Thymus (tissue), 11 donors: ENCODE measurements at regions not wholly inside any gene's neighbourhood (a gene's known extent, or its start where the extent isn't known, plus 50 kb on each side); places are given as distances from the start of the nearest gene placed in this dataset.

ENCODE experiments used
- DNase-seq, 9 donors: peaks; one replicate each; pipeline ENCODE4 v3.0.0-alpha.2; 2013; ENCODE audit warnings: low spot score in 9 of 9, low read depth in 6 of 9, missing footprints in 1 of 9
- H3K27ac ChIP-seq, 2 donors: one replicate each; pipeline ENCODE4 v1.5.1; 2013; ENCODE audit warnings: control low read depth in 1 of 2, low read depth in 1 of 2, low read length in 1 of 2, mild to moderate bottlenecking in 1 of 2, moderate library complexity in 1 of 2
- H3K27me3 ChIP-seq, 2 donors: one replicate each; pipeline ENCODE4 v1.5.1; 2013; ENCODE audit warnings: low read length in 1 of 2; ENCODE audit not compliant: control insufficient read depth in 2 of 2, insufficient read depth in 1 of 2
- H3K36me3 ChIP-seq, 2 donors: one replicate each; pipeline ENCODE4 v1.5.1; 2013; ENCODE audit warnings: low read length in 1 of 2, mild to moderate bottlenecking in 1 of 2, moderate library complexity in 1 of 2; ENCODE audit not compliant: control insufficient read depth in 2 of 2, insufficient read depth in 2 of 2
- H3K4me1 ChIP-seq, 2 donors: one replicate each; pipeline ENCODE4 v1.5.1; 2013; ENCODE audit warnings: low read length in 2 of 2; ENCODE audit not compliant: control insufficient read depth in 2 of 2, insufficient read depth in 2 of 2
- H3K4me3 ChIP-seq, 2 donors: one replicate each; pipeline ENCODE4 v1.5.1; 2013; ENCODE audit warnings: low read length in 2 of 2, control low read depth in 1 of 2, mild to moderate bottlenecking in 1 of 2
- H3K9me3 ChIP-seq, 2 donors: one replicate each; pipeline ENCODE4 v1.5.1; 2013; ENCODE audit warnings: low read length in 1 of 2, mild to moderate bottlenecking in 1 of 2; ENCODE audit not compliant: control insufficient read depth in 2 of 2, insufficient read depth in 1 of 2
- WGBS: extraction: QIAGEN DNeasy Blood & Tissue Kit; methylation state at CpG from one replicate; pipeline ENCODE4 v1.1.7; 2013; 5-methylcytosine and 5-hydroxymethylcytosine counted together
- donor health status: healthy.

DNA sequence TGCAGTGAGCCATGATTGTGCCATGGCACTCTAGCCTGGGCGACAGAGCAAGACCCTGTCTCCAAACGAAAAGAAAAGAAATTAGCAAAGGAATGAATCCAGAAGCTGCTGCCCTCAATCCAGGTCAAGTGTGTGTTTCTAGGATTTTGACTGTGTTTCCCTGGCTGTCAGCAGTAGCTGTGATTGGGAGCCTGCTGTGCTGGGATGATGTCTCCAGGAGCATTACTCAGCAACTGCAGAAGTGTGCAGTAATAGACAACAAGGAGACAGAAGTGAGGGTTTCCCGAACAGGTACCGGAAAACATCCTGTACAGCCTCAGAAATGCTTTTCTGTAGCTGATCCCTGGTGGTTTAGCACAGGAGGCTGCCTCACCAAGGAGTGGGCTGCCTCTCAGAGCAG lies 492.5 kb downstream of the FUT8 start:
- H3K27me3 ChIP-seq, result no peaks in the 10 kb centered on the region
- WGBS, result 95% methylated on average over 4 of the region's 4 CpGs
- H3K4me3 ChIP-seq, result no peak overlapping the region
- H3K27ac ChIP-seq, result no peak overlapping the region
- DNase-seq, result no peak
- H3K36me3 ChIP-seq, result no peaks in the 10 kb centered on the region
- H3K9me3 ChIP-seq, result peaks cover 0 to 11% of the 10 kb centered on the region in 2 donors
- no peaks in the 10 kb centered on the region for H3K4me1 ChIP-seq

DNA sequence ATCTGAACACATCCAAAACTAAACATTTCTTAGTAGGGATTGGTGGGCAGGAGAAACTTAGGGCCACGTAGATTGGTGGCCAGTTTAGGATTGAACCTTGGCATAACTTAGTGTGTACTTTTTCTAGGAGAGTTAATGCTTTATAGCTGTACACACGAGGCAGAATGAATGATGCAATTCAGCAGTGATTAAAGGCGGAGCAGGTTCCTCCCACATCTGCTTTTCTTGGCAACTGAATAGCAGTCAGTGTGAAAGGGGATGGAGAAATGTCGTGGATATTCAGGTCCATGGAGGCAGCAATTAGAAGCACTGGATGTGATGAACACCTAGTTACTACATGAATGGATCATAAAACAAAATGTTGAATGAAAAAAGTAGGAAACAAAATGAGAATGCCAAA lies 493.8 kb downstream of the FUT8 start:
- no peaks in the 10 kb centered on the region for H3K4me1 ChIP-seq
- H3K4me3 ChIP-seq, result no peak overlapping the region
- peaks cover 0 to 5% of the 10 kb centered on the region in 2 donors for H3K9me3 ChIP-seq
- no peaks in the 10 kb centered on the region for H3K27me3 ChIP-seq
- no peak overlapping the region for H3K27ac ChIP-seq
- DNase-seq, result no peak
- WGBS, result 93% methylated on average over 4 of the region's 4 CpGs
- no peaks in the 10 kb centered on the region for H3K36me3 ChIP-seq

DNA sequence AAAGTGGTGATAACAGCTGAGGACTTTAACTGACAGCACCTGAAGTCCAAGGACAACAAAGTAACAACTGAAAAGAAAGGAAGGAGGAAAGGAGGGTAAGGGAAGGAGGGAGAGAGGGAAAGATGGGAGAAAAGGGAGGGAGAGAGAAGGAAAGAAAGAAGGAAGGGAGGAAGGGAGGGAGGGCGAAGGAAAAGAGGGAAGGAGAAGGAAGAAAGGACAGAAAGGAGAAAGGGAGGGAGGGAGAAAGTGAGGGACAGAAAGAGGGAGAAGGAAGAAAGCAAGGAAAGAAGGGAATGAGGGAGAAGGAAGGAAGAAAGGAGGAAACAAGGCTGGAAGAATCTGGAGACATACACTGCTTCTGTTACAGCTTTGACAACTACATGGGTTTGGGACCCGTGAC lies 494.4 kb downstream of the FUT8 start:
- 98% methylated on average over 2 of the region's 2 CpGs for WGBS
- no peak for DNase-seq
- no peaks in the 10 kb centered on the region for H3K36me3 ChIP-seq
- no peak overlapping the region for H3K4me3 ChIP-seq
- H3K27me3 ChIP-seq, result no peaks in the 10 kb centered on the region
- no peaks in the 10 kb centered on the region for H3K4me1 ChIP-seq
- no peaks in the 10 kb centered on the region for H3K9me3 ChIP-seq
- no peak overlapping the region for H3K27ac ChIP-seq

DNA sequence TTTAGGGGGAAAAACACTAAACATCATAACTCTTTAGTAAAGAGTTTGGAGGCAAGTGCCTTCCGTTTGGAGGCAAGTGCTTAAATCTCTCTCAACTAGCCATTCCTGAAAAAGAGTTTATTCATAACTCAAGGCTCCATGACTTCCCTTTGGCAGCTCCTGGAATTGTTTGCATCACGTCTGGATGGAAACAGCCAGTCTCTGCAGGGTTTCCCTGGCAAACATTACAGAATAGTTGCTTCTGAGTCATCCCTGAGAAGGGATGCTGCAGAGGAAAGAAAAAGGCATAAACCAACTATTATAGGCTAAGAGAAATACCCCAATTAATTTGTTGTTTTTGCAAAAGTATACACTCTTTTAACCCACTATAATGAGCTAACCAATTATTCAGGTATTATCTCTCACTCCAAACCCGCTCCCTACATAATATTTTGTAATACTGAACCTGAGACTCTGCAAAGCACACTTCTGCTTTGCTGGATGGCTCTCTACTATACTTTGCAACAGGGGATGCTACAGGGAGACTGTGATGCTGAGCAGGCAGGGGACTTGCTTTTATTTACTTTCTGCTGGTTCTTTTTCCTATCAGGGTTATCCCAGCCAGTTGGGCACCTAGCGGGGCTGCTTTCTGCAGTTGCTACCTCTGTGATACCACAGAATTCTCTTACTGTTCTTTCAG lies 497.7 kb downstream of the FUT8 start:
- Histone ChIP-seq H3K27ac (no peak overlapping the region), H3K4me1 (no peaks in the 10 kb centered on the region), H3K36me3 (no peaks in the 10 kb centered on the region), H3K9me3 (no peaks in the 10 kb centered on the region), H3K27me3 (no peaks in the 10 kb centered on the region), H3K4me3 (no peak overlapping the region)
- WGBS, result 93% methylated on average over 4 of the region's 4 CpGs
- no peak for DNase-seq

DNA sequence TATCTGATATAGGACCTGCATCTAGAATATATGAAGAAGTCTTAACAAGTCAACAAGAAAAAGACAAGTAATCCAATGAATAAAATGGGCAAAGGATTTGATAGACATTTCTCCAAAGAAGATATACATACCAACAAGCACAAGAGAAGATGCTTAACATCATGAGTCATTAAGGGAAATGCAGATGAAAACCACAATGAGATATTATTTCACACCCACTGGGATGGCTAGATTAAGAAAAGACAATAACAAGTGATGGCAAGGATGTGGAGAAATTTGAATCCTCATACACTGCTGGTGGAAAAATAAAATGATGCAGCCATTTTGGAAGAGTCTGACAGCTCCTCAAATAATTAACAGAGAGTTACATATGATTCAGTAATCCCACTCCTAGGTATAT lies 502.6 kb downstream of the FUT8 start:
- H3K4me3 ChIP-seq, result no peak overlapping the region
- H3K27me3 ChIP-seq, result no peaks in the 10 kb centered on the region
- no peak overlapping the region for H3K27ac ChIP-seq
- H3K36me3 ChIP-seq, result no peaks in the 10 kb centered on the region
- H3K4me1 ChIP-seq, result peaks cover 0 to 3% of the 10 kb centered on the region in 2 donors
- no peak for DNase-seq
- H3K9me3 ChIP-seq, result no peaks in the 10 kb centered on the region

DNA sequence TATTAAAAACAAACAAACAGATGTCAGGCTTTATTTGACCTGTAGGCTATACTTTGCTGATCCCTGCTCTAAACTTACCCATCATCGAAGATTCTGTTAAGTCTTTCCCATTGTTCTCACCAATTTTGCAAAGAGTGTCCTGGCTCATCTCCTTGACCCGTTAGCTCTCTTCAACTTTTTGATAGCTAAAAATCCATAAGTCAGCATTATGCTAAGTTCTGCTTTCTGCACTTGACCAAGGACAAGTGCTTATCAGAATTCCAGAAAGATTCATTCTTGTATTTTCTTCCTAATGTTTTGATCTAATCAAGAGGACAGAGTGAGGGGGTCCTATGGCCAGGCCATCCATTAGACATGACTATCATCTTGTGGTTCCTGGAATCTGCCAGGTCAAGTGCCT lies 503.5 kb downstream of the FUT8 start:
- no peak overlapping the region for H3K4me3 ChIP-seq
- no peak for DNase-seq
- WGBS, result 97% methylated on average over 2 of the region's 2 CpGs
- H3K9me3 ChIP-seq, result no peaks in the 10 kb centered on the region
- H3K36me3 ChIP-seq, result no peaks in the 10 kb centered on the region
- H3K27me3 ChIP-seq, result no peaks in the 10 kb centered on the region
- H3K27ac ChIP-seq, result no peak overlapping the region
- H3K4me1 ChIP-seq, result peaks cover 0 to 3% of the 10 kb centered on the region in 2 donors

DNA sequence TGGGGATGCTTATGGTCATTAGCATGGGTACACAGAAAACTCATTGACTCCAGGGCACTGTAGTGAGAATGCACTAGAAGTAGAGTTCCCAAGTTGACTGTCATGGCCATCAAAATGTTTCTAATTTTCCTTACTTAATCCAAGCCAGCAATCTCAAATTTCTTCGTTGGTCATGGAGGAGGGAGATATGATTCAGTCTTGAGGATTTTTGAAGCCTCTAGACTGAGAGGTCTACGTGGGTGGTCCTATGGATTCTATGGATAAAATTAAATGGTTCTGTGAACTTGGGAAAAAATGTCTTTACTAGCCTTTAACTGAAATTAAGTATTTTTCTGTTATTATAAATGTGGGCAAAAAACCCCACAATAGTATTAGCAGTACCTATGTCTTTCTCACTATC lies 508.5 kb downstream of the FUT8 start:
- 96% methylated on average over 2 of the region's 2 CpGs for WGBS
- Histone ChIP-seq H3K27me3 (no peaks in the 10 kb centered on the region), H3K9me3 (no peaks in the 10 kb centered on the region), H3K36me3 (no peaks in the 10 kb centered on the region), H3K4me3 (no peak overlapping the region), H3K27ac (no peak overlapping the region), H3K4me1 (peaks cover 0 to 3% of the 10 kb centered on the region in 2 donors)
- DNase-seq, result no peak

DNA sequence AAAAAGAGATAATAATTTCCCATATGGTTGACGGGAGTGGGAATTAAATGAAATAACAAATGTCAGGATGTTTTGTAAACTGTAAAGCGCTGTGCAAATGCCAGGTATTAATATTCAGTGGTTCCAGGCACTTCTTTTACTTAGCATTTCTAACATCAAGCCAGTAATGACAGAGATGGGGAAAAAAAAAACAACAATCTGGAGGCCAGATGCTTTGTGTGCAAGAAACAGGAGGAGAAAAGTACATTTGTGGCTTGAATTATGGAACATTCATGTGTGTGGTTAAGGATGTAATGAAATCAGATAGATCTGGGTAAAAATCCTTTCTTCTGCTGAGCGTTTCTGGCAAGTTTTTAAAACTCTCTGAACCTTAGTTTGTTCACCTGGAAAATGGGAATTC lies 509.6 kb downstream of the FUT8 start:
- Histone ChIP-seq H3K4me1 (peaks cover 0 to 3% of the 10 kb centered on the region in 2 donors), H3K36me3 (no peaks in the 10 kb centered on the region), H3K27me3 (no peaks in the 10 kb centered on the region), H3K4me3 (no peak overlapping the region), H3K27ac (no peak overlapping the region), H3K9me3 (no peaks in the 10 kb centered on the region)
- DNase-seq, result no peak
- 93% methylated on average over 3 of the region's 3 CpGs for WGBS

DNA sequence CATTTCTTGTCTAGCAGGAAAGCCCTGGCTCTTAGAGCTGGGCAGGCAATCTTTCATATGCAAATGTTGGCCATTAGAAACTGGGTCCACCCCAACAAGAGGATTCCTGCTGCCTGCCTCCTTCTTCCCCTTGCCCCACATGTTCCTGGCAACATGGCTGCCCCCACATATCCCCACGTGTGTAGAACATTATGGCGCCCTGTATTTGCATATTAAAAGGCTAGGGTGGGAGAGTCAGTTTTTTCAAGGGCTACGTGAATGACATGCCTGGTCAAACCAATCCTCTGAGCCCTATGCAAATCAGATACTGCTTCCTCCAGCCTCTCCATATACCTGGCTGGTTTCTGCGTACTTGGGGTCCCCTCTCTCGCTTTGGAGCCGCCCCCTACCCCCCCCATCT lies 514.0 kb downstream of the FUT8 start:
- WGBS, result 98% methylated on average over 6 of the region's 6 CpGs
- no peak overlapping the region for H3K4me3 ChIP-seq
- H3K9me3 ChIP-seq, result peaks cover 0 to 5% of the 10 kb centered on the region in 2 donors
- no peaks in the 10 kb centered on the region for H3K27me3 ChIP-seq
- H3K36me3 ChIP-seq, result no peaks in the 10 kb centered on the region
- H3K4me1 ChIP-seq, result peaks cover 3 to 13% of the 10 kb centered on the region in 2 donors
- no peak for DNase-seq
- H3K27ac ChIP-seq, result no peak overlapping the region
